HL-60 (cell line): ENCODE measurements at regions not wholly inside any gene's neighbourhood (a gene's known extent, or its start where the extent isn't known, plus 50 kb on each side); places are given as distances from the start of the nearest gene placed in this dataset.

Experiments used
- CTCF ChIP-seq: IDR thresholded peaks from one replicate; pipeline ENCODE4 v1.5.1; 2011; ENCODE audit warnings: low read length, control low read depth, inconsistent platforms; ENCODE audit not compliant: insufficient read depth
- REST ChIP-seq: IDR thresholded peaks from 2 replicates; pipeline ENCODE4 v1.6.1; 2012; ENCODE audit warnings: low read depth; ENCODE audit not compliant: insufficient replicate concordance
- SPI1 ChIP-seq: IDR thresholded peaks from 2 replicates; pipeline ENCODE4 v1.6.1; 2012; ENCODE audit warnings: low read depth, mild to moderate bottlenecking, borderline replicate concordance

GRCh38 chr22:27011717-27012116 lies 354.3 kb downstream of the MIAT start:
- TF ChIP-seq REST (no peak), CTCF (no peak), SPI1 (no peak)
